Progenitor cell of endocrine pancreas (in vitro differentiated cells): ENCODE measurements at regions not wholly inside any gene's neighbourhood (a gene's known extent, or its start where the extent isn't known, plus 50 kb on each side); places are given as distances from the start of the nearest gene placed in this dataset.

Source experiments
- DNase-seq: peaks from one replicate; pipeline ENCODE4 v3.0.0; 2021; ENCODE audit warnings: low spot score; ENCODE audit not compliant: unreplicated experiment
- H3K27ac Mint-ChIP-seq: 2 replicates; pipeline ENCODE4 v1.8.0; 2021; ENCODE audit warnings: mild to moderate bottlenecking, moderate library complexity, mixed read lengths
- H3K27me3 Mint-ChIP-seq: 2 replicates; pipeline ENCODE4 v1.8.0; 2021; ENCODE audit warnings: mixed read lengths
- H3K36me3 Mint-ChIP-seq: 2 replicates; pipeline ENCODE4 v1.8.0; 2022; ENCODE audit warnings: mixed read lengths; ENCODE audit not compliant: insufficient read depth
- H3K4me1 Mint-ChIP-seq: 2 replicates; pipeline ENCODE4 v1.8.0; 2021; ENCODE audit warnings: low read depth, mixed read lengths
- H3K4me3 Mint-ChIP-seq: 2 replicates; pipeline ENCODE4 v1.8.0; 2021; ENCODE audit warnings: low read depth, mild to moderate bottlenecking, moderate library complexity, mixed read lengths
- H3K9me3 Mint-ChIP-seq: 2 replicates; pipeline ENCODE4 v1.8.0; 2021; ENCODE audit warnings: low read depth, mixed read lengths
- CTCF ChIP-seq: fragments of 200-600 bp; sonication (generic); IDR thresholded peaks from one replicate; pipeline ENCODE4 v1.5.0; 2021; ENCODE audit warnings: antibody characterized with exemption, mild to moderate bottlenecking; ENCODE audit not compliant: unreplicated experiment

DNA sequence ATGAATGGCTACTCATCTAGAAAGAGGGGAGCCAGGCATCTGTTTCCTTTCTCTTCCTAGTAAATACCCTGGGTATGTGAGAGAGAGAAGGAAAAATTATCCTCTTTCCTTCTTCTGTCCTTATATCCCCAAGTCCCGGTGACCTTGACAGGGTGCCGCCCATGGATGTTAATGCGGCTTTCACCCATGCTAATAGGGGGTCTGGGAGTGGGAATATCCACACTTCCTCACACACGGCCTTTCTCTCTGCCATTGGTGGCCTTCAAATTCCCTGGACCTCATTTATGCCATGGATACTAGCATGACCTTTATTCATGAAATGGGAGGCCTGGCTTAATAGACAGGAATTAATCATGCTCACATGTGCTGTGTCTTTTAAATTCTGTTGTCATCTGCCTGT is 159.0 kb upstream of the NOX3 start:
- Mint-ChIP-seq H3K4me1 (no peaks in the 10 kb centered on the region), H3K4me3 (no peak overlapping the region), H3K27me3 (no peaks in the 10 kb centered on the region), H3K36me3 (peaks cover 3% of the 10 kb centered on the region), H3K9me3 (peaks cover 27% of the 10 kb centered on the region), H3K27ac (no peak overlapping the region)
- no peak for TF ChIP-seq CTCF
- DNase-seq, result no peak

DNA sequence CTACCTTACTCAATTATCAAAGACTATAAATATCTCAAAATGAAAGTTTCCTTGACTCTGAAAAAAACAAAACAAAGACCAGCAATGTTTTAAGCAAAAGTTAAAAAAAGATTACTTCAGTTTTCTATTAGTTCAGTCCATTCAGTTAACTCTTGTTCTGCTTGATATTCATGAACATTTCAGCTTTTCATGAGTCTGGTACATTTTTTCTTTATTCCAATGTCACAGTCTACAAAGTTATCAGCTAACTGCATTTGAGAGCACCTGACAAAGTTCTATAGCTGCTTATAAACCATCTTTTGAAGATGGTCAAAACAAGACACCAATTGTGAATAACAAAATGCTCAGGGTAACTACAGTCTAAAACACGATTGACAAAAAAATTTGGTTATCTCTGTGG is 156.1 kb upstream of the NOX3 start:
- no peaks in the 10 kb centered on the region for H3K4me1 Mint-ChIP-seq
- H3K36me3 Mint-ChIP-seq, result peaks cover 3% of the 10 kb centered on the region
- no peak overlapping the region for H3K27ac Mint-ChIP-seq
- TF ChIP-seq CTCF, result no peak
- no peak overlapping the region for H3K4me3 Mint-ChIP-seq
- H3K9me3 Mint-ChIP-seq, result peaks cover 26% of the 10 kb centered on the region
- no peak for DNase-seq
- no peaks in the 10 kb centered on the region for H3K27me3 Mint-ChIP-seq

GRCh38 chr6:155604991-155605390 is 149.4 kb upstream of the NOX3 start:
- H3K36me3 Mint-ChIP-seq, result no peaks in the 10 kb centered on the region
- H3K4me1 Mint-ChIP-seq, result peaks cover 1% of the 10 kb centered on the region
- H3K27ac Mint-ChIP-seq, result no peak overlapping the region
- no peak overlapping the region for H3K4me3 Mint-ChIP-seq
- no peak for DNase-seq
- H3K27me3 Mint-ChIP-seq, result no peaks in the 10 kb centered on the region
- H3K9me3 Mint-ChIP-seq, result peaks cover 3% of the 10 kb centered on the region
- TF ChIP-seq CTCF, result no peak

- H3K27me3 Mint-ChIP-seq, result no peaks in the 10 kb centered on the region
- no peak for DNase-seq
- no peaks in the 10 kb centered on the region for H3K9me3 Mint-ChIP-seq
- H3K4me3 Mint-ChIP-seq, result no peak overlapping the region
- H3K4me1 Mint-ChIP-seq, result peaks cover 10% of the 10 kb centered on the region
- TF ChIP-seq CTCF, result no peak
- peak overlapping the region; percentile 15 for H3K27ac Mint-ChIP-seq
- no peaks in the 10 kb centered on the region for H3K36me3 Mint-ChIP-seq
Observed at GRCh38 chr6:155599561-155599960, 143.9 kb upstream of the NOX3 start.

DNA sequence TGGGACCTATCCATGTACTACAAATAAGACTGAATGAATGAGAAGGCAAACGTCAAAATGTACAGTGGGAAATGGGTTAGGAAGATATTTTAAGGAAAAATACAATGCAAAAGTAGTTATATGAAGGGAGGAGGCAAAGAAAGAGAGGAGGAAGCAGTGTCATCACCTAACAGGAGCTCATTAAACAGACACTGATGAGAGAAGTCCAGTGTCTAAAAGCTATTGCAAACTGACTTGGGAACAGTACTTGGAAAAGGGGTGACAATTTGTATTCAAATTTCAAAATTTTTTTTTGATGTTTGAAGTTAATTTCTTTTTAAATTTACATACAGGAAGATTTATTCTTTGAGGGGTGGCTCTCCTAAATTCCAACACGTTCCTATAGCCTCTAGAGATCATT is 143.5 kb upstream of the NOX3 start:
- peaks cover 10% of the 10 kb centered on the region for H3K4me1 Mint-ChIP-seq
- no peak overlapping the region for H3K4me3 Mint-ChIP-seq
- no peaks in the 10 kb centered on the region for H3K27me3 Mint-ChIP-seq
- no peak for TF ChIP-seq CTCF
- DNase-seq, result no peak
- no peak overlapping the region for H3K27ac Mint-ChIP-seq
- no peaks in the 10 kb centered on the region for H3K9me3 Mint-ChIP-seq
- H3K36me3 Mint-ChIP-seq, result no peaks in the 10 kb centered on the region

DNA sequence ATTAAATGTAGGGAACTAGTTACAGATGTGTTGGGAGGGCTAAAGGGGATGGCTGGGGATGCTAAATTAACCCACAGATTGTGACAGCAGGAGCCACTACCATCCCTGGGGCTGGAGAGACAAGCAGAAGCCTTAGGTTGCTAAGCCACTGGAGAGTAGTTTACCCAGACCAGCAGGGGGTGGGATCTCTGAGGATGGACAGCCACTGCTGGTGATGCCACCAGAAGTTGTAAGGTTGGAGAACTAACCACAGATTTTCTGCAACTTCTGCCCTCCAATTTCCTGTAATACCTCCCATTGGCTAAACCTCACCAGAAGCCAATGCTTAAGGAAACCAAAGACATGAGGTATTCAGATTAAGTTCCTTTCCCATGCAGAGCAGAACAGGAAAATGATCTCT is 139.6 kb upstream of the NOX3 start:
- H3K27me3 Mint-ChIP-seq, result no peaks in the 10 kb centered on the region
- H3K27ac Mint-ChIP-seq, result no peak overlapping the region
- DNase-seq, result no peak
- no peak overlapping the region for H3K4me3 Mint-ChIP-seq
- no peaks in the 10 kb centered on the region for H3K36me3 Mint-ChIP-seq
- no peaks in the 10 kb centered on the region for H3K9me3 Mint-ChIP-seq
- TF ChIP-seq CTCF, result no peak
- peaks cover 9% of the 10 kb centered on the region for H3K4me1 Mint-ChIP-seq
